Colonic mucosa (tissue), 4 donors: ENCODE measurements at regions not wholly inside any gene's neighbourhood (a gene's known extent, or its start where the extent isn't known, plus 50 kb on each side); places are given as distances from the start of the nearest gene placed in this dataset.

Experiments used
- DNase-seq: peaks from one replicate; pipeline ENCODE4 v3.0.0-alpha.2; 2020
- H3K27ac ChIP-seq: fragments of 200-600 bp; one replicate; pipeline ENCODE4 v1.8.0; 2021
- H3K27me3 ChIP-seq: fragments of 200-600 bp; one replicate; pipeline ENCODE4 v1.8.0; 2021
- H3K36me3 ChIP-seq: fragments of 200-600 bp; one replicate; pipeline ENCODE4 v1.8.0; 2021
- H3K4me1 ChIP-seq: fragments of 200-600 bp; one replicate; pipeline ENCODE4 v1.8.0; 2021; ENCODE audit warnings: mild to moderate bottlenecking
- H3K4me3 ChIP-seq: fragments of 200-600 bp; one replicate; pipeline ENCODE4 v1.8.0; 2021
- H3K9ac ChIP-seq, 2 donors: one replicate each; pipeline ENCODE4 v1.7.0; 2013; ENCODE audit warnings: control low read depth in 2 of 2, low read depth in 2 of 2, low read length in 2 of 2
- H3K9me3 ChIP-seq: fragments of 200-600 bp; one replicate; pipeline ENCODE4 v1.8.0; 2021
- intact Hi-C: fragments of 100-400 bp; cut with DNase I; formaldehyde crosslinking; loops from one replicate; pipeline ENCODE4 v1.14.1; 2022
- TF ChIP-seq, protein P1 (sequence below): fragments of 200-600 bp; IDR thresholded peaks from one replicate; pipeline ENCODE4 v1.8.0; 2022; ENCODE audit warnings: antibody characterized with exemption, mild to moderate bottlenecking
- donor health status: healthy.
- donor health status: DM: no; HTN: no; CAD: no.
- donor health status: DM: no; HTN: no; CAD: no.

- H3K4me3 ChIP-seq: no peak overlapping the region
- no peaks in the 10 kb centered on the region for H3K9me3 ChIP-seq
- no peak overlapping the region for H3K9ac ChIP-seq
- H3K36me3 ChIP-seq: no peaks in the 10 kb centered on the region
- no peaks in the 10 kb centered on the region for H3K27me3 ChIP-seq
- H3K27ac ChIP-seq: no peak overlapping the region
- H3K4me1 ChIP-seq: no peaks in the 10 kb centered on the region
- intact Hi-C loops: no loop called here
- TF ChIP-seq, protein P1, sequence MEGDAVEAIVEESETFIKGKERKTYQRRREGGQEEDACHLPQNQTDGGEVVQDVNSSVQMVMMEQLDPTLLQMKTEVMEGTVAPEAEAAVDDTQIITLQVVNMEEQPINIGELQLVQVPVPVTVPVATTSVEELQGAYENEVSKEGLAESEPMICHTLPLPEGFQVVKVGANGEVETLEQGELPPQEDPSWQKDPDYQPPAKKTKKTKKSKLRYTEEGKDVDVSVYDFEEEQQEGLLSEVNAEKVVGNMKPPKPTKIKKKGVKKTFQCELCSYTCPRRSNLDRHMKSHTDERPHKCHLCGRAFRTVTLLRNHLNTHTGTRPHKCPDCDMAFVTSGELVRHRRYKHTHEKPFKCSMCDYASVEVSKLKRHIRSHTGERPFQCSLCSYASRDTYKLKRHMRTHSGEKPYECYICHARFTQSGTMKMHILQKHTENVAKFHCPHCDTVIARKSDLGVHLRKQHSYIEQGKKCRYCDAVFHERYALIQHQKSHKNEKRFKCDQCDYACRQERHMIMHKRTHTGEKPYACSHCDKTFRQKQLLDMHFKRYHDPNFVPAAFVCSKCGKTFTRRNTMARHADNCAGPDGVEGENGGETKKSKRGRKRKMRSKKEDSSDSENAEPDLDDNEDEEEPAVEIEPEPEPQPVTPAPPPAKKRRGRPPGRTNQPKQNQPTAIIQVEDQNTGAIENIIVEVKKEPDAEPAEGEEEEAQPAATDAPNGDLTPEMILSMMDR: no peak
- DNase-seq: no peak
These were observed 118.8 kb downstream of the SLC6A15 start for GRCh38 chr12:84793558-84794367.

DNA sequence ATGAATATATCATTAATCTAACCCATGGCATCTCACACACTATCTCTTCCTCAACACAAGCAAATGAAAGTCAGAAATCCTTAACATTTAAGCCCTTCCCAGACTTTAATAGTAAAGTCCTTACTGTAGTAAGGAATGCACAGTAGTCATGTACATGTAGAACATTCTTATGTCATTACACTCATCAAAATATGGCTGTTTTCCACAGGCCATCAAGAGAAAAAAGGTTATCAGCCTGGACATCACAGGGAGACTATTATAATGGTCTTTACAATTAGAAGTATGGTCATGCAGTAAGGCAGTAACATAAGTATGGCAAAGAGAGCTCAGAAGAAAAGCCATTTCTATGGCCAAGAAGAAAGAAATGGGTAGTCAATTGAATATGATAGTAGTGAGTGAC lies 121.2 kb downstream of the SLC6A15 start:
- no peak overlapping the region for H3K27ac ChIP-seq
- no peak overlapping the region for H3K9ac ChIP-seq
- TF ChIP-seq, protein P1: no peak
- DNase-seq: no peak
- no peaks in the 10 kb centered on the region for H3K27me3 ChIP-seq
- H3K9me3 ChIP-seq: no peaks in the 10 kb centered on the region
- no peaks in the 10 kb centered on the region for H3K36me3 ChIP-seq
- no peak overlapping the region for H3K4me3 ChIP-seq
- intact Hi-C loops: no loop called here
- no peaks in the 10 kb centered on the region for H3K4me1 ChIP-seq

GRCh38 chr12:84789184-84789583 lies 123.4 kb downstream of the SLC6A15 start:
- intact Hi-C loops: no loop called here
- no peak overlapping the region for H3K9ac ChIP-seq
- TF ChIP-seq, protein P1: no peak
- H3K4me3 ChIP-seq: no peak overlapping the region
- H3K27me3 ChIP-seq: no peaks in the 10 kb centered on the region
- no peaks in the 10 kb centered on the region for H3K4me1 ChIP-seq
- no peak overlapping the region for H3K27ac ChIP-seq
- DNase-seq: no peak
- no peaks in the 10 kb centered on the region for H3K36me3 ChIP-seq
- no peaks in the 10 kb centered on the region for H3K9me3 ChIP-seq

DNA sequence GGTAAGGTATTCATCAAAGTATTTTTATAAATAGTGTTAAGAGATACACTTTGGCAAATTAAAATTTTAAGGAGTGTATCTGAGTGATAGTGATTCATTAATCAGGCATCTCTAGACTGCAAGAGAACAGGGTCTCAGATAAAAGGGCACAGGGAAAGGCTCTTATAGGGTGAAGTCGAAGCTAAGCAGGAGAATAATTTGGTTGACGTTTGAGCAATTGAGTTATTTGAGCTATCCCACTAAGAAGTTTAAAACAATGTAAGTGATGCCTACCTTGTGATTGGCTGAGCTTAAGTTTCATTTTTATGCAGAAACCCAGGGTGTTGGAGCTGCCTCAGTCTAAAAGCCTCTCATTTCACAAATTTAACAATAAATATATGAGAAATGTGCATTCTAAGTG lies 125.3 kb downstream of the SLC6A15 start:
- H3K9ac ChIP-seq: no peak overlapping the region
- TF ChIP-seq, protein P1: no peak
- H3K4me1 ChIP-seq: no peaks in the 10 kb centered on the region
- no peak overlapping the region for H3K27ac ChIP-seq
- H3K4me3 ChIP-seq: no peak overlapping the region
- intact Hi-C loops: no loop called here
- DNase-seq: no peak
- no peaks in the 10 kb centered on the region for H3K9me3 ChIP-seq
- no peaks in the 10 kb centered on the region for H3K36me3 ChIP-seq
- H3K27me3 ChIP-seq: no peaks in the 10 kb centered on the region

DNA sequence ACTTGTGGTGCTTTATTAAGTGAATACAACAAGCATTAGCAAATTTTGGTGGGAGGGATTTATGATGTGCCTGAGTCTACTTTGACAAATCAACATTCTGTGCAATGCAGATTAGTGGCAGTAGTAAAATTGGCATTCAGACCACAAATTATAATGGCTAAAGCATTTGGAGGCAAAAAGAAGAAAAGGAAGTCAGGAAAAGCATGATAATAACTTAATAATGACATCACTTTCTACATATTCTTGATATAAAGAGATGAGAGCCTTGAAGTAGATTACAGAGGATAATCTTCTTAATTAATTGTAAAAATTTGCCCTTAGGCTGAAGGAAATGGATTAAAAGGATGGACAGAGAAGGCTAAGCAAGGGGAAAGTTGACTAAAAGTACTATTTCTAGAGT lies 126.0 kb downstream of the SLC6A15 start:
- TF ChIP-seq, protein P1: no peak
- H3K9me3 ChIP-seq: no peaks in the 10 kb centered on the region
- H3K27me3 ChIP-seq: no peaks in the 10 kb centered on the region
- no peaks in the 10 kb centered on the region for H3K36me3 ChIP-seq
- H3K27ac ChIP-seq: no peak overlapping the region
- H3K4me1 ChIP-seq: no peaks in the 10 kb centered on the region
- DNase-seq: no peak
- intact Hi-C loops: no loop called here
- no peak overlapping the region for H3K9ac ChIP-seq
- H3K4me3 ChIP-seq: no peak overlapping the region
